NCI-H774 (cell line): ENCODE measurements at regions not wholly inside any gene's neighbourhood (a gene's known extent, or its start where the extent isn't known, plus 50 kb on each side); places are given as distances from the start of the nearest gene placed in this dataset.

Experiments used
- DNase-seq: peaks from one replicate; lab custom pipeline; 2025; lab: John Stamatoyannopoulos, UW

- no peak for DNase-seq
Observed at GRCh38 chr3:57009802-57010201, 50.7 kb upstream of the SPATA12 start.

- no peak for DNase-seq
Observed at GRCh38 chr3:57009367-57009766, 51.1 kb upstream of the SPATA12 start.

GRCh38 chr3:57007521-57008460, 52.7 kb upstream of the SPATA12 start:
- no peak for DNase-seq

GRCh38 chr3:57006949-57007419, 53.5 kb upstream of the SPATA12 start:
- DNase-seq: no peak

- no peak for DNase-seq
Observed at GRCh38 chr3:57006179-57006657, 54.2 kb upstream of the SPATA12 start.

- no peak for DNase-seq
Observed at GRCh38 chr3:57004229-57004628, 56.2 kb upstream of the SPATA12 start.

GRCh38 chr3:57003676-57004075, 56.8 kb upstream of the SPATA12 start:
- DNase-seq: no peak

GRCh38 chr3:57001356-57001755, 59.1 kb upstream of the SPATA12 start:
- no peak for DNase-seq

- DNase-seq: no peak
Observed at GRCh38 chr3:57000012-57000411, 60.5 kb upstream of the SPATA12 start.

GRCh38 chr3:56999547-56999946, 60.9 kb upstream of the SPATA12 start:
- DNase-seq: no peak

GRCh38 chr3:56998076-56998529, 62.4 kb upstream of the SPATA12 start:
- no peak for DNase-seq

GRCh38 chr3:56997675-56998074, 62.8 kb upstream of the SPATA12 start:
- no peak for DNase-seq

GRCh38 chr3:56997041-56997440, 63.4 kb upstream of the SPATA12 start:
- DNase-seq: no peak

- DNase-seq: no peak
Observed at GRCh38 chr3:56994391-56994790, 66.1 kb upstream of the SPATA12 start.

GRCh38 chr3:56990641-56991015, 69.8 kb upstream of the SPATA12 start:
- no peak for DNase-seq

GRCh38 chr3:56989977-56990640, 70.4 kb upstream of the SPATA12 start:
- DNase-seq: no peak

GRCh38 chr3:56989169-56989976, 71.1 kb upstream of the SPATA12 start:
- no peak for DNase-seq

- peak; percentile 22 for DNase-seq
Observed at GRCh38 chr3:56988458-56989168, 71.9 kb upstream of the SPATA12 start.

GRCh38 chr3:56987238-56987895, 73.1 kb upstream of the SPATA12 start:
- no peak for DNase-seq

- no peak for DNase-seq
Observed at GRCh38 chr3:56986347-56986746, 74.1 kb upstream of the SPATA12 start.

- DNase-seq: no peak
Observed at GRCh38 chr3:56985878-56986277, 74.6 kb upstream of the SPATA12 start.
